ENCODE measurements at regions not wholly inside any gene's neighbourhood (a gene's known extent, or its start where the extent isn't known, plus 50 kb on each side); places are given as distances from the start of the nearest gene placed in this dataset.
A peak's percentile ranks its signal among the peaks of the same experiment; 100 is the strongest.

DNA sequence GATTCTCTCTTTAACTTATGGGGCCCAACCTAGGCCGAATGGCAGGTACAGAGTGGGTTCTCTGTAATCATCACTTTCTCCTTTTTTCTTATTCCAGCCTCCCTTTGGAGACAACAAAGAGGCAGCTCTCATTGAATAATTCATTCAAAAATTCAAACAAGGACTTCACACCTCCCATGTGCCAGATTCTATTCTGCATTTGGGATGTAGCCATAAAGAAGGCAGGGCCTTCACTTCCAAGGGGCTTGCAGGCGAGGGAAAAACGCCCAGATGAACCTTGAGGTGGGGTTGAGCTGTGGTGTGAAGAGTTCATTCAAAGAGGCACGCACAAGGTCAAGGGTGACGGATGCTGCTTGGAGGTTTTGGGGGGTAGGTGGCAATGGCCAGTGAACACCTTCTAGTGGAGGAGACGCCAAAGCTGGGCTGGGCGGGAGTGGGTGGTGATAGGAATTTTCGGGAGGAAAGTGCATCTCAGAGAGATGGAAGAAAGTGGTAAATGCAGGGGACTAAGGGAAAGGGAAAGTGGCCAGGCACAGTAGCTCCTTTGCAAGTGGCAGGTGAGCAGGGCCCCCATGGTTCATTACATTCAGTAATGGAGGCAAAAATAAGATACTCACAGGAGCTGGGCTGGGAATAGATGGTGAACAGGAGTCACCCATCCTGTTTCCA, 499.6 kb downstream of the MIAT start:
- no peak overlapping the region for H3K4me3 ChIP-seq (ENCODE audit: low read length)
- TF ChIP-seq, protein P1, sequence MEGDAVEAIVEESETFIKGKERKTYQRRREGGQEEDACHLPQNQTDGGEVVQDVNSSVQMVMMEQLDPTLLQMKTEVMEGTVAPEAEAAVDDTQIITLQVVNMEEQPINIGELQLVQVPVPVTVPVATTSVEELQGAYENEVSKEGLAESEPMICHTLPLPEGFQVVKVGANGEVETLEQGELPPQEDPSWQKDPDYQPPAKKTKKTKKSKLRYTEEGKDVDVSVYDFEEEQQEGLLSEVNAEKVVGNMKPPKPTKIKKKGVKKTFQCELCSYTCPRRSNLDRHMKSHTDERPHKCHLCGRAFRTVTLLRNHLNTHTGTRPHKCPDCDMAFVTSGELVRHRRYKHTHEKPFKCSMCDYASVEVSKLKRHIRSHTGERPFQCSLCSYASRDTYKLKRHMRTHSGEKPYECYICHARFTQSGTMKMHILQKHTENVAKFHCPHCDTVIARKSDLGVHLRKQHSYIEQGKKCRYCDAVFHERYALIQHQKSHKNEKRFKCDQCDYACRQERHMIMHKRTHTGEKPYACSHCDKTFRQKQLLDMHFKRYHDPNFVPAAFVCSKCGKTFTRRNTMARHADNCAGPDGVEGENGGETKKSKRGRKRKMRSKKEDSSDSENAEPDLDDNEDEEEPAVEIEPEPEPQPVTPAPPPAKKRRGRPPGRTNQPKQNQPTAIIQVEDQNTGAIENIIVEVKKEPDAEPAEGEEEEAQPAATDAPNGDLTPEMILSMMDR (conservative IDR thresholded peaks at IDR 0.05; ENCODE audit: low read length), result no peak
- DNase-seq (ENCODE audit: low read depth), result no peak

DNA sequence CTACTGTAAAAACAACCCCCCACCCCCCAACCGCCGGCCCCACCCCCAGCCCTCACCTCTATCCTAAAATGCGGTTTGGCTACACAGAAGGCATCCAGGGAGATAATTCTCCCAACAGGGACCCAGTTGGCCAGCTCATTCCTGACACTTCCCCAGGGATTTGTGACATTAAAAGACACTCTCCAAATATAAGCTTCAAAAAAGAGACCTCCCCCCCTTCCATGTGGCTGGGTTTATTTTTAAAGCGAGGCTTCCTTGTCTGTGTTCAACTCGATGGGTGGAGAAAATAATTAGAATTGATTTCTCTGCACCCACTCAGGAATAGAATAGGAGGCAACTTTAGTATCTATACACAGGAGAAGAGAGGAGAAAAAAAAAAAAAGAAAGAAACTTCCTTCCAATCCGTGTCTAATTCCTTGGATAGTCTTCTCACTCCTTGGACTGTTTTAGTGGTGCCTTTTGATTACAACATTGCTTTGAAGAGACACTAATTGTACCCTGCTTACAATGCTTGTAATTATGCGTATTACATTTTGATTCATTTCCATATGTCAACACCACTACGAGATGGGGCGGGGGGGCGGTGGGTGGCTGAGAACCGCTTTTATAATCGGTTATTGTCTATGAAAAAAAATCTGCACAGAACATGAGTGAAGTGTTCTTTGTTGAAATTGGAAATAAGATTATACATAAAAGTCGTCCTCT, 500.4 kb downstream of the MIAT start:
- TF ChIP-seq, protein P1 (conservative IDR thresholded peaks at IDR 0.05; ENCODE audit: low read length), result no peak
- DNase-seq (ENCODE audit: low read depth), result peak; percentile 21

DNA sequence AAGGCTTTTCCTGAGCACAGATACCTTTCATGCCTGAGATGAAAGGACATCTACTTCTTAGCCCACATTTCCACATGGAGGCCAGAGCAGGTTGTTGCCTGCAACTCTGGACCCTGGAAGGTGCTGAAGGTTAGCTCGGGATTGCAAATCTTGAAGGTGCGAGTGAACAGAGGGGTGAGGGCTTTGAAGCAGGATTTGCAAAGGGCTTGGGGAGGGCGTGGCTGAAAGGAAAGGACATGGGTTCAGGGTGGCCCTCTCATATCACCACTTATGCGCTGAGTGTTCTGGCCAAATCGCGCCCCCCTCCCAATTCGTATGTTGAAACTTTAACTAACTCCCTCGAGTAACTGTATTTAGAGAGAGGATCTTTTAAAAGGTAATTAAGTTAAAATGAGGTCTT, 501.6 kb downstream of the MIAT start:
- no peak overlapping the region for H3K4me3 ChIP-seq (ENCODE audit: low read length)
- DNase-seq (ENCODE audit: low read depth), result no peak

More for the DNA sequence above, 500.4 kb downstream of the MIAT start:
- no peak overlapping the region for H3K4me3 ChIP-seq (ENCODE audit: low read length)

DNA sequence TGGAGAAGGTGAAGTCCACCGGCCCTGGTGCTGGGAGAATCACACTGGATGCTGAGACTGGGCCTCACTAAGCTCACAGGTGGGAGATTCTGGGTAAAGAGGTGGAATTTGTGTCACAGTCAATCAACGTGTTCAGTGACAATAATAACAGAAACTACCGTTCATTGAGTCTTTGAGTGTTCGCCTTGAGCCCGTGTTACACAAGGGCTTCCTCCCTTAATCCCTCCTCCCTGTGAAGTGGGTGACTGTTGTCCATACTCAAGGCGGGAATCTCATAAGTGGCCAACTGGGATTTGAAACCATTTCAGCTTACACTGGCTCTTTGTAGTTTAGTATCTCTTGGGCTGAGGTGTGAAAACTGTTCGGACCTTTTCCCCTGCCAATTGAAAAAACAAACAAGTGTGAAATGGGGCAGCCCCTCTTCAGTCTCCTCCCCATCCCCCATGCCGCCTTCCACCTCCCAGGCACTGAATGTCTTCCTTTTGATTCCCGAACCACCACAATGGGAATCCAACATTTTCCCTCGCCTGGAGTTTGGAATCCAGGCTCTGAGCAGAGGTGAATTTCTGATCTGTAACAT, 502.4 kb downstream of the MIAT start:
- TF ChIP-seq, protein P1 (conservative IDR thresholded peaks at IDR 0.05; ENCODE audit: low read length), result no peak
- H3K4me3 ChIP-seq (ENCODE audit: low read length), result no peak overlapping the region
- no peak for DNase-seq (ENCODE audit: low read depth)

More for the DNA sequence above, 501.6 kb downstream of the MIAT start:
- TF ChIP-seq, protein P1 (conservative IDR thresholded peaks at IDR 0.05; ENCODE audit: low read length), result no peak

DNA sequence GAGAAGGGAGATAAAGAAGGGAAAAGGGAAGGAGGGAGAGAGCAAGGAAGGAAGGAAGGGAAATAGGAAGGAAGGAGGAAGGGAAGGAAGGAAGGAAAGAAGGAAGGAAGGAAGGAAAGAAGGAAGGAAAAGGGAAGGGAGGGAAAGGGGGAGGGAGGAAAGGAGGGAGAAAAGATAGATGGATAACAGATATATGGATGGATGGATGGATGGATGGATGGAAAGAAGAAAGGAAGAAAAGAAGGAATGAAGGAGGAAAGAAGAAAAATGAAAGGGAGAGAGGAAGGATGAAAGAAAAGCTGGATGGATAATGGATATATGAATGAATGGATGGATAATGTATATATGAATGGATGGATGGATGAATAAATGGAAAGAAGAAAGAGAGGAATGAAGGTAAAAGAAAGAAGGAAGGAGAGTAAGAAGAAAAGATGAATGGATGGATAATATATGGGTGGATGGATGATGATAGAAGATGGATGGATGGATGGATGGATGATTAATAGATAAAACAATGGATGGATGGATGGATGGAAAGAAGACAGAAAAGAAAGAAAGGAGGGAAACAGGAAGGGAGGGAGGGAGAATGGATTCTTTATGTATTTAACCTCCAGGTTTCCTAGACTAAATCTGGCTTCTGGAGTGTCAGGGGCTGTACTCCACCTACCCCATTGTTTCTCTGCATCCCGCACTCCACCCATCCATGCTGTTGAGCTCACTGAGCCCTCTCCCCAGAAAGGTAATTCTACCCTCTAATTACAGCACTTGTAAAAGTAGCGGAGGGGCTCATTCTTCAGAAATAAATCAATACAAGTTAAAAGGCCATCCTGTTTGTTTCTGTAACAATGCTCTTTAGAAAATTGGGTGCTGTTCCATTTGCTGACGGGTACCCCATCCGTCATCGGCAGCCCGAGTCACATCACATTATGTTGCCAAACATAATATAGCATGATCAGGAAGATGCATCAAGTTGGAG, 506.1 kb downstream of the MIAT start:
- DNase-seq (ENCODE audit: low read depth), result no peak
- TF ChIP-seq, protein P1 (conservative IDR thresholded peaks at IDR 0.05; ENCODE audit: low read length), result no peak
- no peak overlapping the region for H3K4me3 ChIP-seq (ENCODE audit: low read length)

DNA sequence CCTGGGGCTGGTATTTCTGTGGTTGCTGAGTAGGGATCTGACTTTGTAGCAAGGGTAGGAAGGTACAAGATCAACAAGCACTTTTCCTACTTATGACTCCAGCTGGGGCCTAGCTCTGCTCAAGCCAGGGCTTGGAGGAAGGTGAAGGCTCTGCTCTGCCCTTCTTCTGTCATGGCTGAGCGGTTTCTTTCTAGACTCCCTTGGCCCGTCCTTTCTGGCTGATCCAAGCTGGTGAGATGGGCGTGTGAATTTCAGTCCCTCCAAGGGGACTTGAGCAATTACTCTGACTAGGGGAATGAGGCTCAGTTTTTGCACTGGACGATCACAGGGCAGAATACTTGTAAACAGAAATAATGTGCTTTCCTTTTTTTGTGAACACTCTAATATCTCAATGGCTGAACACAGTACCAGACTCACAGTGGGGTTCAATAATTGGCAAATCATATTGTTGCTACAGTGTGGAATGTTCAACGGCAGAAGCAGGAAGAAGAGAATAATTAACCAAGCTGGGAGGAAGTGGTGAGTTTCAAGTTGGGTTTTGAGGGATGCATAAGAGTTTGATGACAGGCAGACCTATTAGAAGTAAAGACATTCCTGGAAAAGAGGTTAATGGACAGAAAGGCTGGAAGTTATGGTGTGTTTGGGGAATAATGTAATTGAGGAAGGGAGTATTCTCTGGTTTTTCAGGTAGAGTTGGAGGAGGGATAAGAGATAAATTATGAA, 507.6 kb downstream of the MIAT start:
- H3K4me3 ChIP-seq (ENCODE audit: low read length), result no peak overlapping the region
- TF ChIP-seq, protein P1 (conservative IDR thresholded peaks at IDR 0.05; ENCODE audit: low read length), result no peak
- no peak for DNase-seq (ENCODE audit: low read depth)

Measured in AG10803 (cell line).